ENCODE measurements at regions not wholly inside any gene's neighbourhood (a gene's known extent, or its start where the extent isn't known, plus 50 kb on each side); places are given as distances from the start of the nearest gene placed in this dataset.

DNA sequence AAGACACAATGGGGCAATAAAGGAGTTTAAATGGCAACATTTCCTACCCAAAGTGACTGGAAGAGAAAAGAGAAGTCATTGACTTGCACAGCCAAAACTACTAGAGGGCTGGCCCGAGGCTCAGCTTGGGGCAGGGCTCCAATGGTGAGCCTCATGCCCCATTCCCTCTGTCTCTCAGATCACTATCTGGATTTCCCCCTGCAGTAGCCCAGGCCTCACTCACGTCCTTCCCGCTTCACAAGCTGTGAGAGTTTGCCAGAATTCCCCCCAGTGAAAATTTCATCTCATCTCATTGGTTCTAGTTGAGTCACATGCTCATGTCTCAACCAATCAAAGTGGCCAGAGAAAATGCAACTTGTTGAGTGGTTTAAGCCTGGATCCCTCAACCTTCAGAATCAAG is 181.3 kb downstream of the WDR11 start:
- TF ChIP-seq CTCF (conservative IDR thresholded peaks at IDR 0.05; ENCODE audit: low read depth in 2 of 2) (no peak), POLR2AphosphoS5 (IDR thresholded peaks at IDR 0.05; ENCODE audit: low read depth) (no peak), EZH2 (IDR thresholded peaks at IDR 0.05; ENCODE audit: low read depth, unreplicated experiment) (no peak), CREB1 (CRISPR knock-in tag; IDR thresholded peaks at IDR 0.05; ENCODE audit: low read depth) (no peak), ZNF331 (CRISPR knock-in tag; IDR thresholded peaks at IDR 0.05; ENCODE audit: low read depth) (no peak)
- TF ChIP-seq, protein P1, sequence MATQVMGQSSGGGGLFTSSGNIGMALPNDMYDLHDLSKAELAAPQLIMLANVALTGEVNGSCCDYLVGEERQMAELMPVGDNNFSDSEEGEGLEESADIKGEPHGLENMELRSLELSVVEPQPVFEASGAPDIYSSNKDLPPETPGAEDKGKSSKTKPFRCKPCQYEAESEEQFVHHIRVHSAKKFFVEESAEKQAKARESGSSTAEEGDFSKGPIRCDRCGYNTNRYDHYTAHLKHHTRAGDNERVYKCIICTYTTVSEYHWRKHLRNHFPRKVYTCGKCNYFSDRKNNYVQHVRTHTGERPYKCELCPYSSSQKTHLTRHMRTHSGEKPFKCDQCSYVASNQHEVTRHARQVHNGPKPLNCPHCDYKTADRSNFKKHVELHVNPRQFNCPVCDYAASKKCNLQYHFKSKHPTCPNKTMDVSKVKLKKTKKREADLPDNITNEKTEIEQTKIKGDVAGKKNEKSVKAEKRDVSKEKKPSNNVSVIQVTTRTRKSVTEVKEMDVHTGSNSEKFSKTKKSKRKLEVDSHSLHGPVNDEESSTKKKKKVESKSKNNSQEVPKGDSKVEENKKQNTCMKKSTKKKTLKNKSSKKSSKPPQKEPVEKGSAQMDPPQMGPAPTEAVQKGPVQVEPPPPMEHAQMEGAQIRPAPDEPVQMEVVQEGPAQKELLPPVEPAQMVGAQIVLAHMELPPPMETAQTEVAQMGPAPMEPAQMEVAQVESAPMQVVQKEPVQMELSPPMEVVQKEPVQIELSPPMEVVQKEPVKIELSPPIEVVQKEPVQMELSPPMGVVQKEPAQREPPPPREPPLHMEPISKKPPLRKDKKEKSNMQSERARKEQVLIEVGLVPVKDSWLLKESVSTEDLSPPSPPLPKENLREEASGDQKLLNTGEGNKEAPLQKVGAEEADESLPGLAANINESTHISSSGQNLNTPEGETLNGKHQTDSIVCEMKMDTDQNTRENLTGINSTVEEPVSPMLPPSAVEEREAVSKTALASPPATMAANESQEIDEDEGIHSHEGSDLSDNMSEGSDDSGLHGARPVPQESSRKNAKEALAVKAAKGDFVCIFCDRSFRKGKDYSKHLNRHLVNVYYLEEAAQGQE (IDR thresholded peaks at IDR 0.05; ENCODE audit: unreplicated experiment): no peak

All from GM23338 (cell line).